Left cardiac atrium (tissue), 4 donors: ENCODE measurements at regions not wholly inside any gene's neighbourhood (a gene's known extent, or its start where the extent isn't known, plus 50 kb on each side); places are given as distances from the start of the nearest gene placed in this dataset.

ENCODE experiments used
- ATAC-seq, 2 donors: fragments of 200-7000 bp; cut with Tn5 transposase; one replicate each; pipeline ENCODE4 v1.9.1; 2020; ENCODE audit warnings: mild to moderate bottlenecking in 2 of 2, moderate library complexity in 2 of 2
- DNase-seq: peaks from one replicate; pipeline ENCODE4 v3.0.0-alpha.2; 2020
- intact Hi-C, 2 donors: fragments of 100-400 bp; cut with DNase I; formaldehyde crosslinking; loops; one replicate each; pipeline versions ENCODE4 v1.14.1 to v1.15.1; 2022 to 2023
- donor health status: DM: no; HTN: yes; CAD: no.
- donor health status: DM: no; HTN: yes; CAD: no; lungs with severe emphysema.
- donor health status: DM: yes; HTN: yes; CAD: no.
- donor health status: Dilated cardiomyopathy.

DNA sequence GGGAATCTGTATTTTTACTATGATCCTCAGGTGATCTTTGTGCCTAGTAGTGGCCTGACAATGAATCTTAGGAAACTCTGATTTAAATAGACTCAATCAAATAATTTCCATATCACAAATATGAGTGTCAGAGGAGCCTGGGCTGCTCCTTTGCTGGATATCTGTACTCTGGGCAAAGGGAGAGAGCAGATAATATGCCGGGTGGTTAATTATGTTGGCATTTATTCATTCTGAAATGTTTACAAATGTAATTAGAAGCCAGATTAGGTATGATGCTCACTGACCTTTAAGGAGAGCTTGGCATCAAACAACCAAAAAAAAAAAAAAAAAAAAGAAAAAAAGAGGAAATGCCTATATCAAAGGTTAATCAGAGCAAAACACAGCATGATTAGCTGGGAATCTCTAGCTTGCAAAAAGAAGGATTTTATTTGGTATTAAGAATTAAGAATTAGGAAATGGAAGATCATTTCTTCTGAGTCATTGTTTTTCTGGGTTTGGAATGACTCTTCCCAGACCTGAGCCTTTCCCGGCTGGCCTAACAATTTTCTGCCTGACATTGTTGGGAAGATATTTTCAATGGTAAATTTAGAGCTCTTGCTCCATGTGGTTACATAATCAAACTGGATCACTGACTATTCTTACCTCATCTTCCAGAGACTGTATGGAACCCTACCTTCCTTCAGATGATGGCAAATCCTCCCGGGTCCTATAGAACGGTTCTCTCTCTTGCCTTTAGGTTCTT lies 365.3 kb downstream of the REEP3 start:
- intact Hi-C loops, result no loop called here
- no peak for ATAC-seq
- no peak for DNase-seq

DNA sequence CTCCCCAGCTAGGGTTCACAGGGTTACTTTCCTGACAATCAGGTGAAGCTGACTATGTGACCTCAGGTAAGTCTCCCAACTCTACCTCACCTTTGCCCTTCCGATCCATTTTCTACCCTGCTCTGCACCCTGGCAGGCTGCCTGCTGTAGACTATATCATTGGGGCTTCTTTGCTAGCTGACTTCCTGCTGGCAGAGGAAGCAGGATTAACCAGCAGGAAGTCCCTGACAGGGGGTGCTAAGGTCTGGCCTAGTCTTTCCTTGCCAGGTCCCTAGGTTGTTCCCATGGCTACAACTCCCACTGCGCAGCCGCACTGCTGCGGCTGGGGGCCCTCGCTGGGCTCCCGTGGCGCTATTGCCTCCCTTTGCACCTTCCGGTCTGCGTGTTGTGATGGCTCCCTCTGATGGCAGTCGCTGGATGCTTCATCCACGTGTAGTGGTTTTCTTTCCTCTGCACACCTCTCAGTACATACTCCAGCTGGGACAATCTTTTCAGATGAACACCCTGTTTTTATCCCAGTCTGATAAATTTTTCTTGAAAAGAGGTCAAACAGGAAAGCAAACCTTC lies 365.9 kb downstream of the REEP3 start:
- intact Hi-C loops, result no loop called here
- DNase-seq (no peak), ATAC-seq (no peak)

DNA sequence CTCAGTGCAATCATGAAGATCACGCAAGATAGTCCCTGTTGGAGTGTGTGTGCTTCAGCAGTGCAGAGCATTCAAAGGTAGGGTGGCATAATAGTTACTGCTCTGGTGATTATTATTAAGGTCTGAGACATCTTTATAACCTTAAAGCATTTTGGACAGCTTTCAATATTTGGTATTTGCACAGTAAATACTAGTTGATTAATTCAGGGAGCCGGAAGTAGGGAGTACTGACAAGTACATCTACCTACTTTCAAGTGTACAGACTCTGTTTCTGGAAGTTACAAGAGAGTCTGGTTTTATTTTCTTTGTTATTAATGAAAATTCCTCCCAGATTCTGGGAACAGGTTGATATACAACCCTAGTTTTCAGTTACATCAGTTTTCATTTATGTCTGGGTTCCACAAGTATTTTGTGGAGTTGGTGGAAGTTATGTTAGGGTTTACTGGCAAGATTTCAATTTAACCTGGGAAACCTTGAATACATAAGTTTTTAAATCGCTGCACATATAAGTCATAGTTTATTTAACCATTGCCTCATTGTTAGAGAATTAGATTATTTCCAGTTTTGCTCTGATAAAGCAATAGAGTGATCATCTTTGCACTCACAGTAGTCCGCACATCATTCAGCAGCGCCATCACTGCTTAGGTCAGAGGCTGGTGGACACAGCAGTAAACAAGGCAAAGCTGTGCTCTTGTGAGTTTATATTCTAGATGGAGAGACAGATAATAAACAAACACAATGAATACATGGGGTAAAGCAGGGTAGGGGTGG lies 366.6 kb downstream of the REEP3 start:
- DNase-seq (no peak), ATAC-seq (no peak)
- intact Hi-C loops, result no loop called here

DNA sequence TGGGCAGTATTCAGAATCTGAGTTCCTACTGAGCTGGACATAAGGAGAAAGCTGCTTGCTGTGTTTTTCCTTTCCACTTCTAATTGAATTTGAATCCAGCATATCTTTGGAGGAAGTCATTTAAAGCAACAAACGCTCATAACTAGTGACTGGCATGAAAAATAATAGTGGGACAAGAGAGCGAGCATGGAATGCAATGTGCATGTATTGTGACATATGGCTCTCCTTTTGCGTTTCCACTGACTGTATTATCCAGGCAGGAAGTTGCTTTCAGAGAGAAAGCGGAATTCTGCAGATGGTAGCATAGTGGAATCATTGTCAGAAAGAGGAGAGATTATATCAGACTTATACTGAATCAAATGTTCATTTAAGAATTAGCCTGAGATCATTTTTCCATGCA lies 368.6 kb downstream of the REEP3 start:
- ATAC-seq, result no peak
- no peak for DNase-seq
- intact Hi-C loops, result no loop called here

DNA sequence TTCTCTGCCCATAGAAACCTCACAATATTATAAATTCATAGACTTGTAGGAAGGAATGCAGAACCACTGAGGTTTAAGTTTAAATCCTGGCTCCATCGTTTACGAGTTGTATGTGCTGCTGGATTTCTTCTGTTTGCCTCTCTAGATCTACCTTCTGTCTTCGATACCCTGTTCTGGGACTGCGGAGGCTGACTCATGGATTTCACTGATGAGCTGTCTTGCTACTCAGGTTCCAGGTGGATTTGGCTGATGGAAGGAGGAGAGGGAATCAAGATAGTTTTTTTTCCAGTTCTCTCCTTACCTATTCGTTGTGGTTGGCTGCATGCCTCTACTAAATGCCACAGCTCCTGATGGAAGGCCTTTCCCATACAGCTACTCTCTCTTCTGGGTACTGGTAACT lies 375.8 kb downstream of the REEP3 start:
- ATAC-seq, result no peak
- no peak for DNase-seq
- intact Hi-C loops, result no loop called here

DNA sequence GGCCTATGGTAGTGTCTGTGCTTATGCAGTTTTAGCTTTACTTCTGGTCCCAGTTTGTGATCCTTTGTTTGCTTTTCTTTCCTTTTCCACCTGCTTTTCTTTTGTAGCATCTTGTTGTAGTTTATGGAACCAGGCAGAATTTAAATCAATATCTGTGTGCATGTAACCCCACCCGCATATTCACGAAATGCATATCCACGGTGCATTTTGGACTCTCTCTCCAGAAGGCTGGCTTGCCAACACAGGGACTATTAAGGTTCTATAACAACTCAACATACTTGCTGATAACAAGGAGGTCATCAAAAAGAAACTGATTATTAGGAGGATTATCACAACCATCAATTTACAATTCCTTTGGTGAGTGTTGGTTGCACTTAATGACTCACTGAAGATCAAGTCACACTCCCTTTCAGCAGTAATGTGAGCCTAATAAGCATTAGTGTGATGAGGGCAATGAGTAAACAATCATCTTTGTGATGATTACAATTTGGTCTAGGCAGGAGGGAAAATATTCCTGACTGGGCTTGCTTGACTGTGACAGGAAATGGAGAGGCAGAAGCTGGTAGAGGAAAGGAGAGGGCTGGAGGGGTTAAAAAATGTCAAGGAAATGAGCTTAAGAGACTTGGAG lies 378.6 kb downstream of the REEP3 start:
- DNase-seq (no peak), ATAC-seq (no peak)
- intact Hi-C loops, result no loop called here

DNA sequence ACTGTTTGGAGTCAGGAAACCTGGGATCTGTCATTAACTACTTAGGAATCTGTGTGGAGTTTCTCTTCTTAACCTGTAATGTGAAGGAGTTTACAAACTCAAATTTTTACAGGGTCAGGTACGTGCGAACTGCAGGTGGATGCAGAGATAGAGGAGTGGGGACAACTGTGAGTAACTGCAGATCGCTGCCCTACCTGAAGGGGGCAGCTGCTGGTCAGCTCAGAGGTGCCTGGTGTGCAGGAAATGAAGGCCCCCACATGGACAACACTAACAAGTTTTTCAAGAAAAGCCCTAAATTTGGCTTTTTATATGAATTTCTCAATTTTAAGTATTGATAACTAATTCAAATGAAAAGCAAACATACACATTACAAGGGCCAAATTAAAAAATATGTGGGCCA lies 380.0 kb downstream of the REEP3 start:
- DNase-seq (no peak), ATAC-seq (no peak)
- intact Hi-C loops, result no loop called here

DNA sequence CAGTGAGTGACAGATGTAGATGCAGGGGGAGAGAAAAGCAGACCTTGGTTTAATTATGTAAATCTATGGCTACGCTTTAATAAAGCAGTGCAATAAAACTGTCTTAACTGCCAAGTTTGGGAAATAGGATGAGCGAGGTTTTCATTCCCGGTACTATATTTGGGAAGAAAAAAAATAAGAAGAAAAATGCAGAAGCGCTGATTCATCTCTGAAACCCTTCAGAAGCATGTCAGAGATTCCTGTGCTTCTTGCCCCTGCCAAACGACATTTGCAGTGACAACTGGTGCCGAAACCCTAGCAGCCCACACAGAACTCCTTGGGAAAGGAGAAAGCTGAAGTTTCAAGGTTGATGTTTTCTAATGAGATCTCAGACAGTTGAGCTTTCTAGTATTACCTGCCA lies 380.7 kb downstream of the REEP3 start:
- ATAC-seq (no peak), DNase-seq (no peak)
- intact Hi-C loops, result no loop called here

DNA sequence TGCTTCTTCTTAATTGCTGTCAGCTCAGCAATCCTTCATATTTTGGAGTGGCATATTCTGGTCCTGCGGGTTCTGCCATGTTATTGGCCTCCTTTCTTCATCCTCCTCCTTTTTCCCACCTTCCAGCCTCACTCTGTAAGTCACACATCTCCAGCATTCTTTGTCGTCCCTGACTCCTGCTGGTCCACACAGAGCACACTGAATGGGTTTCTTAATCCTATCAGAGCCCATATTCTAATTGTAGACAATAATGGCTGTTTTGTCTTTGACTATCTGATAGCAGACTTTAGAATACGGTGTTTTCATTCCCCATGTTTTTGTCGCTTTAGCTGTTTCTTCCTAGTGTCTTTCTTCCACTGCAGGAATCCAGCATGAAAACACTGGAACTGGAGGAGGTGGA lies 389.6 kb downstream of the REEP3 start:
- intact Hi-C loops, result no loop called here
- DNase-seq, result no peak
- no peak for ATAC-seq

DNA sequence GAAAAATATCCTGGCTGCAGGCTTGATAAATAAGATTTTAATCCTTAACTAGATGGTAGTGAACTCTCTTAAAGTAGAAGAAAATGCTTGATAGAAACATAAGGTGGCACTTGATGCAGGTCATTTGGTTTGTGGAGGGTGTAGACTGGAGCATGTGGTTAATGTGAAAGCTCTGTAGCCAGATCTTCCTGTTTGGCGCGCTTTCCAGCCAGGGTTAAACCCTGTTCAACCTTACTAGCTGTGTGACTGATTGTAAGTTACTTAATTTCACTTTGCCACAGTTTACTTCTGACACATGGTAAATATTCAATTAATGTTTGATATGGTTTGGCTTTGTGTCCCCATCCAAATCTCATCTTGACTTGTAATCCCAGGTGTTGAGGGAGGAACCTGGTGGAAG lies 394.0 kb downstream of the REEP3 start:
- intact Hi-C loops, result no loop called here
- no peak for DNase-seq

DNA sequence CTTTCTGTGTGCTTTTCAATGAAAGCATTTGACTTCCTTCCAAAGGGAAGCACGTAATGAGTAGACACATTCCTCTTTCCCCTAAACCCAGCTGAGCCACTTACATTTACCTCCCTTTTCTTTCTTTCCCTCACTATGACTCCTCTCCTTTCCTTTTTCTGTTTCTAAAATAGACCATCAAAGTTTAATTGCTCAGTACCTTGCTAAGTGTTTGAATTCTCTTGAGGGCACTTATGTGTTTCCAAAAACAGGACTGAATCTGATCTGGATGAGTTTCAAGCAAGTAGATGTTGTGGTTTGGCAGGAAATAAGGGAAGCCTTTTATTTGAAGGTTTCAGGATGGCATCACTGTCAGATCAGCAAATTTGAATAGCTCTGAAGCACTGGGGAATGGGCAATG lies 396.2 kb downstream of the REEP3 start:
- ATAC-seq (no peak), DNase-seq (no peak)
- intact Hi-C loops, result no loop called here

More for the DNA sequence above, 394.0 kb downstream of the REEP3 start:
- no peak for ATAC-seq

DNA sequence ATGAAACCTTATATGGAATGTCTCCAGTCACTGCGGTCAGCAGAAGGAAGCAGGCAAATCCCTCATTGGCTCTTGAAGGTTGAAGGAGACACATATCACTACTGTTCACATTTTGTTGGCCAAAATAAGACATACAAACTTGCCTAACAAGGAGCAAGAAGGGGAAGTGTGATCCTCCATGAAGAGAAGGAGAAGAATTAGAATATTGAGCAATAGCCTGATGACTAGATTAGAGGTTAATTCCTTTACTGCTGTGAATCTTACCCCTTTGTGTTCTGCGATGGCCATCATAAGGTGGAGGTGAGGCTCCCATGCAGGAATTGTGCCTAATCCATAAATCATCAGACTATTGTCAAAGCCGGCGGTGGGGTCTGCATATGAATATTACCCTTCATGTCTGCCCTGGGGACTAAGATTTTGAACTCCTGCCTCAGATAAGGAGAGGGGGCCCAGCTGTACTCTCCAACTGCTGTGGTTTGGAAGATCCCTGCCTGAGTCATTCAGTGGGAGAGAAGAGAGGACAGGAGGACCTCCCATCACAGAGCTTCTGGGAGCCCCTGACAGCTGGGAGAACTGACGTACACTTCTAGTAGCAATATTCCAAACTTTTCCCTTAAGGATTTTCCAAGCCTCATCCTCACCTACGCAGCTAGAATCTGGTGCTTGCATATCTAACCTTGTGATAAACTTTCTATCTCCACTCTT lies 398.5 kb downstream of the REEP3 start:
- intact Hi-C loops, result no loop called here
- peak in 1 of 2 donors; percentile 80 for ATAC-seq
- no peak for DNase-seq

DNA sequence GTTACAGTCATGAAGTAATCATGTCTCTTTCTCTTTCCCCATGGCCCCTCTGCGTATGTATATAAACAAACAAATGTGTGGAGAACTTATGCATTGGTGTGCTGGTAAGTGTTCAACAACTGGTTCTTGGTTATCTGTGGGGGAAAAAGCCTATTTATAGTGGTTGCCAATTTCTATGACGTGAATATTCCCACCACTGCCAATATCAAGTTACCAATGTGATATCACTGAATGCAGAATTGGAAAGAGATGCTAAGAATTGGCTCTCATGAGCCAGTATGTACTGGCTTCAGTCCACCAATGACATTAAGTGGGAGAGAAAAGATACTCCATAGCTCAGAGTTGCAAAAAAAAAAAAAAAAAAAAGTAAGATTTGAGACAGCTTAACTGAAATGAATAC lies 399.7 kb downstream of the REEP3 start:
- intact Hi-C loops, result no loop called here

DNA sequence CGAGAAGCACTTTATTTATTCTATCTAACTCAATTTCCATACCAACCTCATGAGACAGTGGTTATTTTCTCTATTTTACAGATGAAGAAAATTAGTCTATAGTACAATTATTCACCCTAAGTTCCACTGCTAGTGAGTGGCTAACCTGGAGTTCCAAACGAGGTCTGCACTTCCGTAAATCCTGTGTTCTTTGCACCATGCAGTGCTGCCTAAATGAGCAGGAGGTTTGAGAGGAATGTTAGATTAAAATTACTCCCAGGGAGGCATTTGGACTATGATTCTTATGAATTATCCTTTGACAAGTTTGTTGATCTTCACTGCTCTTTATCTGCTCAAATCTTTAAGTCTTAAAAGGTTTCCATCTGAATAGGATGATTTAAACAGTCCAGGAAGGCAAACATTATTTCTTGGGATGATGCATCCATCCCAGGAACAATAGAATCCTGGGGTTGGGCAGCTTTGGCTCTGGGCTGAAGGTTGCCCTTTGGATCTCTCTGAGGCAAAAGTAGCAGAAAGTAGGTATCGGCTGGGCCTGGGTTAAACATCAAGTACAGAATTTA lies 400.8 kb downstream of the REEP3 start:
- intact Hi-C loops, result no loop called here
- DNase-seq, result no peak
- ATAC-seq, result no peak

More for the DNA sequence above, 399.7 kb downstream of the REEP3 start:
- no peak for DNase-seq
- no peak for ATAC-seq

DNA sequence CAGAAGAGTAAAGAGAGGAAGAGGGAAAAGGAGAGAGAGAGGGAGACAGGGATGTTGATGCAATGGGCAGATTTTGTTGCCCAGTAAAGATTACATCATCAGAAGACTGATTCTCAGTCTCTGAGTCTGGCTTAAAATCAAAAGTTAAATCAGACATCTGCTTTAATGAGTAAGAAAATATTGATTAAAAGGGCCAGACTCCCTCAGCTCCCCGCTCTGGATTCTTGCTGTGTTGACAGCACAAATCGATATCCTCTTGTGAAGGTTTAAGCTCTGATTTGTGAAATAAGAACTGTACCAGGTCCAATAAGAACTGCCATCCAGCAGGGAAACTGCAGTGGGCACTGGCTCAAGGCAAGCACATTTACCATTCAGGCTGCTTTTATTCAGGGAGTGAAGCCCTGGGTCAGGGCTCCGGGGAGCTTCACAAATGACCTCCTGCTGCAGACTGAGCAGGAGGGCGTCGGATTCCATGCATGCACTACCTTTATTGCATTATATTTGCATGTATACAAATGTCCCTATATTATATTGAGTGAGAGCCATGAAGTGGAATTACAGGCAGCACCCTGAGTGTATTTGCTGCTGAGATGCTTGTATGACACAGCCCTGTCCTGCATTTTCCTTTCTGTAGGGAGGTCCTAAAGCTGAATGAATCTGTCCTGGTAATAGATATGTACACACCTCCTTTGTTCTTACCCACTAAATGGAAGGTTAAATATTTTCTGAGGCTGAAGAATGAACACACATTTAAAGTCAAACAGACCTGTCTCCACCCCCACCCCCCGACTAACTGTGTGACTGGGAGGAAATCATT lies 401.5 kb downstream of the REEP3 start:
- intact Hi-C loops, result no loop called here
- no peak for ATAC-seq
- no peak for DNase-seq

DNA sequence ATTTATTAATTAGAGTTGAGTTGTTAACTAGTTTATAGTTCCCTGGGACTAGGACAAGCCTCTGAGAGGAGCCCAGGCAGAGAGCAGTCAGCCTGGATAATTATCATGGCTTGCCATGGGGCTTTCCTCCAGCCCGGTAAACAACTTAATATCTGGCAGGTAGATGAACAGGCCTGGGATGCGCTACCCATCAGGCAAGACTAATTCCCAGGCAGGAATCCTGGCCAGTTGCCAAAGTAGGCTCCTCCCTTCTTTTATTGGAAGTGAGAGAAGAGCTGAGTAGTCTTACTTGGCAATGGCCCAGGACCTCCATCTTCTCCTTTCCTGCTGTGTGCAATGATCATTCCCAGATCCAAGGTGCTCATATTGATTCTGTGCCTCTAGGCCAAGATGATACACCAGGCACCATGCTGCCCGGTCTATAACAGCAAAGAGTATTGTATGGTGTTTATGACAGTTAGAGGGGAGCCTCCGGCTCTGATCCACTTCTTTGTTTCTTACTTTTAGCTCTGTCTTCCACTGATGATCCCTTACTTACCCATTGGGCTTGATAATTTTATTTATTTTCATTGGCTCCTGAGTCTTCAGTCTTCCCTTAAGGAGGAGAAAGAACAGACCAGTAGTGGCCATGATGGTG lies 408.7 kb downstream of the REEP3 start:
- DNase-seq, result no peak
- no peak for ATAC-seq
- intact Hi-C loops, result no loop called here

DNA sequence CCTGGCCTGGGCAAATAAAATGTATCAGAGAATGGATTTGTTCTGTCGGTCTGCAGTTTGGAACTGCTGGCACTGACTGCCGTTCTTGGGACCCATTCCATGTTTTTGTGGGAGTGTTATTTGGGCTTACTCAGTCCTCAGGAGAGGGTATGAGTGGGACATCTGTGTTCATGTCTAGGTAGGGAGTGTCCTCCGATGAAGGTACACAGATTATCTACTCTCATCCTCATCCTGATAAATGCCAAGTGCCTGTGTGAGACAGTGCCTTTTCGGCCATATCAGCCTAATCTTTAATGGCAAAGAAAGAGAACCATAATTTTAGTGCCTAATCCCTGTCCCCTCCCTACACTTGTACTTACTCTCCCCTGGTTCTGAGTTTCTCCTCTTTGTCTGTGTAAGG lies 409.4 kb downstream of the REEP3 start:
- DNase-seq, result no peak
- intact Hi-C loops, result no loop called here
- no peak for ATAC-seq

DNA sequence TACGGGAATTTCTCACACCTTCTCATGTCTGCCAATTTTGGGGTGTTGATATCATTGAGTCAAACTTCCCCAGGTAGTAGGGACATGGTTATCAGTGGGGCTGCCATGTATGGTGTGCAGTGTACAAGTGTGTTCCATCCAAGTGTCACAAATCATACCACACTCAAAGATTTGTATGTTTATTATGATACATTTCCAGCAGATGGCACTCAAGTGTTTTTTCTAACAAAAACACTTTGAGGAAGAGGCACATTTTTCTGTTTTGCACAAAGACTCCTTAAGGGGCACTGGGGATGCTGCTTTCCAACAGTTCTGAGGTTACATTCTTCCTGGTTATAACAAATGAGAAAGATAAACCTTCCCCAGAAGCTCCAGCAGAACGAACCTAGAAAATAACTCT lies 414.5 kb downstream of the REEP3 start:
- DNase-seq (no peak), ATAC-seq (no peak)
- intact Hi-C loops, result no loop called here
